ENCODE measurements at regions not wholly inside any gene's neighbourhood (a gene's known extent, or its start where the extent isn't known, plus 50 kb on each side); places are given as distances from the start of the nearest gene placed in this dataset.
"Not testable (repeated sequence)": the region's sequence is repeated elsewhere in the genome, so short reads cannot be mapped to it uniquely, and the experiment has no call there.

DNA sequence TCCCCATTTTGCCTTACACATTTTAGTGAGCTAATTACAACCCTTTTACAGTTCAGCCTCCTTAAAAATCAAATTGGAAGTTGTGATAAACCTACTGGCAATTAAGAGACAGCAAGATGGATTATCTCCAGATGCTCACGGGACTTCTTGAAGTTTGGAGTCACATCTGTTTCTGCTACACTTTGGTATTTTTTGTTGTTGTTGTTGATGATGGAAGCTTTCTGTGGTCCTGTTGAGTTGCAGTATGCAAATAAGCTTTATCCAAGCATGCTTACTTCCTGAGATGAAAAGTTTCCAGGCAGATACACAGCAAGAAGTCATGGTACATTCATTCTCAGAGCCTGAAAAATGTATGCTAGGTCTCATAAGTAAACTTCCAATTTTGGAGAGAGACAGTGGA, 670.0 kb upstream of the AMOT start:
- no peak overlapping the region for H3K27ac Mint-ChIP-seq
- DNase-seq: no peak
- H3K4me3 Mint-ChIP-seq: no peak overlapping the region
- H3K9me3 Mint-ChIP-seq: no peaks in the 10 kb centered on the region
- H3K36me3 Mint-ChIP-seq (ENCODE audit: low read depth): no peaks in the 10 kb centered on the region
- TF ChIP-seq, protein P1, sequence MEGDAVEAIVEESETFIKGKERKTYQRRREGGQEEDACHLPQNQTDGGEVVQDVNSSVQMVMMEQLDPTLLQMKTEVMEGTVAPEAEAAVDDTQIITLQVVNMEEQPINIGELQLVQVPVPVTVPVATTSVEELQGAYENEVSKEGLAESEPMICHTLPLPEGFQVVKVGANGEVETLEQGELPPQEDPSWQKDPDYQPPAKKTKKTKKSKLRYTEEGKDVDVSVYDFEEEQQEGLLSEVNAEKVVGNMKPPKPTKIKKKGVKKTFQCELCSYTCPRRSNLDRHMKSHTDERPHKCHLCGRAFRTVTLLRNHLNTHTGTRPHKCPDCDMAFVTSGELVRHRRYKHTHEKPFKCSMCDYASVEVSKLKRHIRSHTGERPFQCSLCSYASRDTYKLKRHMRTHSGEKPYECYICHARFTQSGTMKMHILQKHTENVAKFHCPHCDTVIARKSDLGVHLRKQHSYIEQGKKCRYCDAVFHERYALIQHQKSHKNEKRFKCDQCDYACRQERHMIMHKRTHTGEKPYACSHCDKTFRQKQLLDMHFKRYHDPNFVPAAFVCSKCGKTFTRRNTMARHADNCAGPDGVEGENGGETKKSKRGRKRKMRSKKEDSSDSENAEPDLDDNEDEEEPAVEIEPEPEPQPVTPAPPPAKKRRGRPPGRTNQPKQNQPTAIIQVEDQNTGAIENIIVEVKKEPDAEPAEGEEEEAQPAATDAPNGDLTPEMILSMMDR (IDR thresholded peaks at IDR 0.05): no peak
- H3K27me3 Mint-ChIP-seq (ENCODE audit: low read depth, poor library complexity): no peaks in the 10 kb centered on the region
- no peaks in the 10 kb centered on the region for H3K4me1 Mint-ChIP-seq

DNA sequence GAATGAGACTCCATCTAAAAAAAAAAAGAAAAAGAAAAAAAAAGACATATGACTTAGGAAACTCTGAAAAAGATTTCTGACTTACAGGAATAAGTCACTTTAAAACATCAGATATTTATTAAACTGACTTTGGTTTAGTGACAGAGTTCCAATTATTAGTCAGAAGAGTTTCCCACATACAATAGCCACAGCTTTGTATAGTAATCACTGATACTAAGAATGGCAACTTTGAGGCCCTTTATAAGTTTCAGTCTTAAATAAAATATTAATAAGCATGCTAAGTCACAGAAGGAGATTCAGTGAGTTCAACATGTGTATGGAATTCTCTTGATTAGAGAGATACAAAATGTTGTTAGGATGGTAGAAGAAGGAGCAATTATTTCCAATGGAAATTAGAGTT, 652.3 kb upstream of the AMOT start:
- Mint-ChIP-seq H3K27ac (no peak overlapping the region), H3K36me3 (ENCODE audit: low read depth) (no peaks in the 10 kb centered on the region), H3K9me3 (no peaks in the 10 kb centered on the region), H3K4me3 (no peak overlapping the region), H3K4me1 (no peaks in the 10 kb centered on the region), H3K27me3 (ENCODE audit: low read depth, poor library complexity) (no peaks in the 10 kb centered on the region)
- TF ChIP-seq, protein P1 (IDR thresholded peaks at IDR 0.05): no peak
- DNase-seq: no peak

GRCh38 chrX:113473418-113473817, 632.8 kb upstream of the AMOT start:
- TF ChIP-seq, protein P1 (IDR thresholded peaks at IDR 0.05): no peak
- Mint-ChIP-seq H3K9me3 (peaks cover 7% of the 10 kb centered on the region), H3K4me1 (no peaks in the 10 kb centered on the region), H3K27ac (no peak overlapping the region), H3K27me3 (ENCODE audit: low read depth, poor library complexity) (no peaks in the 10 kb centered on the region), H3K36me3 (ENCODE audit: low read depth) (no peaks in the 10 kb centered on the region), H3K4me3 (no peak overlapping the region)
- no peak for DNase-seq

GRCh38 chrX:113473015-113473414, 632.4 kb upstream of the AMOT start:
- not testable (repeated sequence) for H3K36me3 Mint-ChIP-seq (ENCODE audit: low read depth); H3K27me3 Mint-ChIP-seq (ENCODE audit: low read depth, poor library complexity); H3K27ac Mint-ChIP-seq; H3K9me3 Mint-ChIP-seq; H3K4me1 Mint-ChIP-seq; H3K4me3 Mint-ChIP-seq; DNase-seq

DNA sequence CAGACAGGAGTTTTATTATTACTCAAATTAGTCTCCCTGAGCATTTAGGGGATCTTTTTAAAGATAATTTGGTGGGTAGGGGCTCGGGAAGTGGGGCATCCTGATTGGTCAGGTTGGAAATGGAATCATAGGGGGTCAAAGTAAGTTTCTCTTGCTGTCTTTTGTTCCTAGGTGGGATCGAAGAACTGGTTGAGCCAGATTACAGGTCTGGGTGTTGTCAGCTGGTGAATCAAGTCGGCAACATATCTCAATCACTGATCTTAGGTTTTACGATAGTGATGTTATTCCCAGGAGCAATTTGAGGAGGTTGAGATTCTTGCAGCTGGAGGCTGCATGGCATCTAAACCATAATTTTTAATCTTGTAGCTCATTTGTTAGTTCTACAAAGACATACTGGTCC, 629.5 kb upstream of the AMOT start:
- Mint-ChIP-seq H3K4me3 (no peak overlapping the region), H3K36me3 (ENCODE audit: low read depth) (no peaks in the 10 kb centered on the region), H3K4me1 (no peaks in the 10 kb centered on the region), H3K9me3 (no peaks in the 10 kb centered on the region), H3K27me3 (ENCODE audit: low read depth, poor library complexity) (no peaks in the 10 kb centered on the region), H3K27ac (no peak overlapping the region)
- TF ChIP-seq, protein P1 (IDR thresholded peaks at IDR 0.05): no peak
- DNase-seq: no peak

- H3K4me1 Mint-ChIP-seq: no peaks in the 10 kb centered on the region
- TF ChIP-seq, protein P1 (IDR thresholded peaks at IDR 0.05): no peak
- H3K9me3 Mint-ChIP-seq: no peaks in the 10 kb centered on the region
- H3K4me3 Mint-ChIP-seq: no peak overlapping the region
- H3K36me3 Mint-ChIP-seq (ENCODE audit: low read depth): no peaks in the 10 kb centered on the region
- peaks cover 4% of the 10 kb centered on the region for H3K27me3 Mint-ChIP-seq (ENCODE audit: low read depth, poor library complexity)
- DNase-seq: no peak
- no peak overlapping the region for H3K27ac Mint-ChIP-seq
Measured at GRCh38 chrX:113457719-113458118, 617.1 kb upstream of the AMOT start.
